ENCODE measurements at regions not wholly inside any gene's neighbourhood (a gene's known extent, or its start where the extent isn't known, plus 50 kb on each side); places are given as distances from the start of the nearest gene placed in this dataset.

DNA sequence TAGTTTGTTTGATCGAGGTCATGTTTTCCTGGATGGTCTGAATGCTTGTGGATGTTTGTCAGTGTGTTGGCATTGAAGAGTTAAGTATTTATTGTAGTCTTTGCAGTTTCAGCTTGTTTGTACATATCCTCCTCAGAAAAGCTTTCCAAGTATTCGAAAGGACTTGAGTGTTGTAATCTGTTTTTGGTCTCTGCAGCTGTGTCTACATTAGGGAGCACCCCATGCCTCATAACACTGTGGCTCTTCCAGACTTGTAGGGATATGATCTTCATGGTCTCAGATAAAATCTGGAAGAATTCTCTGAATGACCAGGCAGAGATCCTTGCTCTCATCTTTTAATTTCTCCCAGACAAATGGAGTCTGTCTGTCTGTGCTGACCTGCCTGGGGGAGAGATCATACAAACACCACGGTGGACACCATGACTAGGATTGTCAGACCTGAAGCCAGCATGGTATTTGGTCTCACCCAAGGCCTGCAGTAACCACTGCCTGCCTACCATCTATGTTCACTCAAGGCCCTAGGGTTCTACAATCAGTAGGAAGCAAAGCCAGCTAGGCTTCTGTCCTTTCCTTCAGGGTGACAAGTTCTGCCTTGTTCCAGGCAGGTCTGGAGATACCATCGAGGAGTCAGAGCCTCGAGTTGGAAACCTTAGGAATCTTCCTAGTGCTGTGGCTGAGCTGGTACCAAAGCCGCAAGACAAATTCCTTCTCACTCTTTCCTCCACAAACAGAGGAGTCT, 114.7 kb upstream of the KHDRBS2 start:
- ChIA-PET POLR2A (no interaction called here), CTCF (no interaction called here)
- DNase-seq (ENCODE audit: extremely low spot score): no peak
- no peak for TF ChIP-seq L3MBTL2 (conservative IDR thresholded peaks at IDR 0.05)
- no peak for TF ChIP-seq FOXM1 (IDR thresholded peaks at IDR 0.05; ENCODE audit: borderline replicate concordance)
- no peak for TF ChIP-seq CTBP1 (IDR thresholded peaks at IDR 0.05; ENCODE audit: borderline replicate concordance)
- no peak for TF ChIP-seq LEF1 (IDR thresholded peaks at IDR 0.05; ENCODE audit: borderline replicate concordance)
- no peak for TF ChIP-seq ELF4 (IDR thresholded peaks at IDR 0.05)
- TF ChIP-seq SUZ12 (IDR thresholded peaks at IDR 0.05): no peak
- TF ChIP-seq NFRKB (IDR thresholded peaks at IDR 0.05): no peak
- no peak for TF ChIP-seq BHLHE40 (IDR thresholded peaks at IDR 0.05; ENCODE audit: borderline replicate concordance)
- no peak for TF ChIP-seq FOXA1 (IDR thresholded peaks at IDR 0.05)
- TF ChIP-seq ZNF384 (IDR thresholded peaks at IDR 0.05): no peak
- TF ChIP-seq TARDBP (IDR thresholded peaks at IDR 0.05): no peak
- TF ChIP-seq ARNT (IDR thresholded peaks at IDR 0.05): no peak
- no peak for TF ChIP-seq PKNOX1 (IDR thresholded peaks at IDR 0.05)
- no peak for TF ChIP-seq SP1 (IDR thresholded peaks at IDR 0.05)
- no peak for TF ChIP-seq HDGF (IDR thresholded peaks at IDR 0.05; ENCODE audit: borderline replicate concordance)
- TF ChIP-seq FOXK2 (IDR thresholded peaks at IDR 0.05): no peak

DNA sequence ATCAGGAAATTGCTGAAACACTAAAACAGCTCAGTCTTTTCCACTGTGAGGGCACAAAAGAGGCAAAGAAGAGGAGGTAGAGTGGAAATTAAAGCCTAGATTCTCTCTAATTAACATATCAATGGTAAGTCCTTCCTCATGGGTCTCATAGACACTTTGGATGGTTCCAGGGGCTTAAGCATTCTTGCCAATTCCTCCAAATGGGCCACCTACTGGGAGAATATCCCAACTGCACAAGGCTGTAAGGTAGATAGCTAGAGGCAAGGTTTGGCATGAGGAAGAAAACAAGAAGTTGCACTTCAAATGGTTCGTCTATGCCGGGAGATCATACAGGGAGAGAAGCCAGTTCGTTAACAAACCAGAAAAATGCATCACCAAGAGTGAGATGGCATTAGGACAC, 107.6 kb upstream of the KHDRBS2 start:
- ChIA-PET POLR2A (no interaction called here), CTCF (no interaction called here)
- TF ChIP-seq ZNF384 (IDR thresholded peaks at IDR 0.05) (no peak), SUZ12 (IDR thresholded peaks at IDR 0.05) (no peak), NFRKB (IDR thresholded peaks at IDR 0.05) (no peak), FOXK2 (IDR thresholded peaks at IDR 0.05) (no peak), FOXA1 (IDR thresholded peaks at IDR 0.05) (no peak)
- no peak for DNase-seq (ENCODE audit: extremely low spot score)

- no peak for TF ChIP-seq CTBP1 (IDR thresholded peaks at IDR 0.05; ENCODE audit: borderline replicate concordance)
- TF ChIP-seq FOXA1 (IDR thresholded peaks at IDR 0.05): no peak
- TF ChIP-seq BHLHE40 (IDR thresholded peaks at IDR 0.05; ENCODE audit: borderline replicate concordance): no peak
- TF ChIP-seq L3MBTL2 (conservative IDR thresholded peaks at IDR 0.05): no peak
- TF ChIP-seq TARDBP (IDR thresholded peaks at IDR 0.05): no peak
- no peak for TF ChIP-seq SP1 (IDR thresholded peaks at IDR 0.05)
- no peak for TF ChIP-seq FOXM1 (IDR thresholded peaks at IDR 0.05; ENCODE audit: borderline replicate concordance)
- no peak for TF ChIP-seq NFRKB (IDR thresholded peaks at IDR 0.05)
- no peak for TF ChIP-seq ARNT (IDR thresholded peaks at IDR 0.05)
- TF ChIP-seq ELF4 (IDR thresholded peaks at IDR 0.05): no peak
- TF ChIP-seq SUZ12 (IDR thresholded peaks at IDR 0.05): no peak
- no peak for TF ChIP-seq PKNOX1 (IDR thresholded peaks at IDR 0.05)
- TF ChIP-seq ZNF384 (IDR thresholded peaks at IDR 0.05): no peak
- POLR2A ChIA-PET: no interaction called here
- CTCF ChIA-PET: no interaction called here
- DNase-seq (ENCODE audit: extremely low spot score): no peak
Observed at GRCh38 chr6:62392291-62392690, 106.3 kb upstream of the KHDRBS2 start.

GRCh38 chr6:62391358-62391757, 105.3 kb upstream of the KHDRBS2 start:
- TF ChIP-seq FOXA1 (IDR thresholded peaks at IDR 0.05): no peak
- TF ChIP-seq SUZ12 (IDR thresholded peaks at IDR 0.05): no peak
- TF ChIP-seq NFRKB (IDR thresholded peaks at IDR 0.05): no peak
- no peak for TF ChIP-seq BHLHE40 (IDR thresholded peaks at IDR 0.05; ENCODE audit: borderline replicate concordance)
- TF ChIP-seq LEF1 (IDR thresholded peaks at IDR 0.05; ENCODE audit: borderline replicate concordance): no peak
- no peak for TF ChIP-seq PKNOX1 (IDR thresholded peaks at IDR 0.05)
- TF ChIP-seq SP1 (IDR thresholded peaks at IDR 0.05): no peak
- TF ChIP-seq ELF4 (IDR thresholded peaks at IDR 0.05): no peak
- no peak for TF ChIP-seq FOXM1 (IDR thresholded peaks at IDR 0.05; ENCODE audit: borderline replicate concordance)
- no peak for TF ChIP-seq FOXK2 (IDR thresholded peaks at IDR 0.05)
- TF ChIP-seq TARDBP (IDR thresholded peaks at IDR 0.05): no peak
- no peak for TF ChIP-seq HDGF (IDR thresholded peaks at IDR 0.05; ENCODE audit: borderline replicate concordance)
- CTCF ChIA-PET: no interaction called here
- POLR2A ChIA-PET: no interaction called here
- DNase-seq (ENCODE audit: extremely low spot score): no peak

GRCh38 chr6:62390401-62390800, 104.4 kb upstream of the KHDRBS2 start:
- TF ChIP-seq TARDBP (IDR thresholded peaks at IDR 0.05) (no peak), SP1 (IDR thresholded peaks at IDR 0.05) (no peak), L3MBTL2 (conservative IDR thresholded peaks at IDR 0.05) (no peak), ZNF384 (IDR thresholded peaks at IDR 0.05) (no peak), FOXK2 (IDR thresholded peaks at IDR 0.05) (no peak), ARNT (IDR thresholded peaks at IDR 0.05) (no peak), ELF4 (IDR thresholded peaks at IDR 0.05) (no peak), BHLHE40 (IDR thresholded peaks at IDR 0.05; ENCODE audit: borderline replicate concordance) (no peak), NFRKB (IDR thresholded peaks at IDR 0.05) (no peak), CTBP1 (IDR thresholded peaks at IDR 0.05; ENCODE audit: borderline replicate concordance) (no peak), LEF1 (IDR thresholded peaks at IDR 0.05; ENCODE audit: borderline replicate concordance) (no peak), PKNOX1 (IDR thresholded peaks at IDR 0.05) (no peak), SUZ12 (IDR thresholded peaks at IDR 0.05) (no peak), HDGF (IDR thresholded peaks at IDR 0.05; ENCODE audit: borderline replicate concordance) (no peak), FOXM1 (IDR thresholded peaks at IDR 0.05; ENCODE audit: borderline replicate concordance) (no peak)
- ChIA-PET POLR2A (no interaction called here), CTCF (no interaction called here)
- DNase-seq (ENCODE audit: extremely low spot score): no peak
